Endothelial cell of umbilical vein (primary cell): ENCODE measurements at regions not wholly inside any gene's neighbourhood (a gene's known extent, or its start where the extent isn't known, plus 50 kb on each side); places are given as distances from the start of the nearest gene placed in this dataset.

Source experiments
- BruUV-seq: library from RNA; stranded (reverse); fragments of 400-500 nt; replicated peaks from 2 replicates; lab custom pipeline; 2021; lab: Mats Ljungman, UMichigan
- CTCF ChIA-PET: fragments of 300-600, 350-600 bp; sonication (Branson Sonifier 250); formaldehyde crosslinking; loops from one replicate; lab custom pipeline; 2021; ENCODE audit warnings: antibody characterized with exemption, inconsistent platforms; lab: Charles Lee
- POLR2A ChIA-PET: fragments of 300-600, 350-600 bp; sonication (Branson Sonifier 250); formaldehyde crosslinking; loops from one replicate; lab custom pipeline; 2021; ENCODE audit warnings: antibody characterized with exemption, inconsistent platforms; lab: Charles Lee
- DNase-seq: peaks from one replicate; pipeline ENCODE4 v3.0.0-alpha.2; 2011; ENCODE audit warnings: low read depth, low spot score
- FAIRE-seq: peaks from 2 replicates; lab custom pipeline; 2011; peaks lifted over from hg19 to GRCh38; lab: Jason Lieb, UNC
- H2AFZ ChIP-seq: 2 replicates; pipeline ENCODE4 v1.6.0; 2012; ENCODE audit warnings: low read depth, low read length, control low read depth, inconsistent platforms
- H3K27ac ChIP-seq: 2 replicates; pipeline ENCODE4 v1.5.1; 2011; ENCODE audit warnings: low read depth, mild to moderate bottlenecking, control low read depth, low read length, moderate library complexity; ENCODE audit not compliant: insufficient read depth
- H3K27me3 ChIP-seq, 2 experiments: 2 replicates each; pipeline versions ENCODE4 v1.6.0 to v1.6.1; 2011; ENCODE audit warnings: low read length in 2 of 2, mixed read lengths in 1 of 2; ENCODE audit not compliant: control insufficient read depth in 2 of 2, insufficient read depth in 2 of 2
- H3K36me3 ChIP-seq, 2 experiments: 2 replicates in 1 of 2; 3 replicates in 1 of 2; pipeline ENCODE4 v1.5.1; 2011; ENCODE audit warnings: low read length in 2 of 2, mild to moderate bottlenecking in 1 of 2, moderate library complexity in 1 of 2; ENCODE audit not compliant: control insufficient read depth in 2 of 2, insufficient read depth in 2 of 2; ENCODE audit errors: extremely low read depth in 1 of 2
- H3K4me1 ChIP-seq: 3 replicates; pipeline ENCODE4 v1.5.1; 2011; ENCODE audit warnings: mild to moderate bottlenecking, low read length; ENCODE audit not compliant: control insufficient read depth, insufficient read depth; ENCODE audit errors: extremely low read depth
- H3K4me2 ChIP-seq: 2 replicates; pipeline ENCODE4 v1.6.1; 2011; ENCODE audit warnings: low read length, control low read depth, mixed read lengths; ENCODE audit not compliant: insufficient read depth
- H3K4me3 ChIP-seq, 3 experiments: fragments of 200-600 bp in 1 of 3; sonication (generic), shearing (Covaris generic) in 1 of 3; replicated peaks in 1 of 3; 2 replicates each; pipeline ENCODE4 v1.5.1; 2011 to 2016; ENCODE audit warnings: control low read depth in 3 of 3, low read length in 3 of 3, mild to moderate bottlenecking in 2 of 3, inconsistent platforms in 1 of 3, low read depth in 1 of 3, moderate library complexity in 1 of 3; ENCODE audit not compliant: insufficient read depth in 1 of 3
- H3K79me2 ChIP-seq: 2 replicates; pipeline ENCODE4 v1.6.0; 2012; ENCODE audit warnings: low read length, inconsistent platforms; ENCODE audit not compliant: control insufficient read depth, insufficient read depth
- H3K9ac ChIP-seq: replicated peaks from 2 replicates; pipeline ENCODE3; 2011; ENCODE audit warnings: low read length, control low read depth; ENCODE audit not compliant: insufficient read depth; ENCODE audit errors: extremely low read depth
- H3K9me1 ChIP-seq: replicated peaks from 3 replicates; pipeline ENCODE4 v1.6.0; 2011; ENCODE audit warnings: mild to moderate bottlenecking, low read length; ENCODE audit not compliant: control insufficient read depth, insufficient read depth; ENCODE audit errors: extremely low read depth
- H3K9me3 ChIP-seq: replicated peaks from 2 replicates; pipeline ENCODE4 v1.5.1; 2012; ENCODE audit warnings: low read length, inconsistent platforms; ENCODE audit not compliant: control insufficient read depth, insufficient read depth
- H4K20me1 ChIP-seq: replicated peaks from 2 replicates; pipeline ENCODE3; 2011; ENCODE audit warnings: mild to moderate bottlenecking, low read length; ENCODE audit not compliant: control insufficient read depth, insufficient read depth; ENCODE audit errors: extremely low read depth
- EZH2 ChIP-seq: IDR thresholded peaks from 2 replicates; pipeline ENCODE4 v1.6.1; 2012; ENCODE audit warnings: borderline replicate concordance, low read depth, mild to moderate bottlenecking, moderate library complexity, low read length, inconsistent platforms; ENCODE audit not compliant: severe bottlenecking
- FOS ChIP-seq: IDR thresholded peaks from 2 replicates; pipeline ENCODE4 v1.6.1; 2011; ENCODE audit warnings: mild to moderate bottlenecking, low read length, moderate library complexity, borderline replicate concordance; ENCODE audit not compliant: insufficient read depth
- GATA2 ChIP-seq: IDR thresholded peaks from 2 replicates; pipeline ENCODE4 v1.7.0; 2011; ENCODE audit warnings: low read depth, mild to moderate bottlenecking, moderate library complexity, mixed read lengths, low read length; ENCODE audit not compliant: insufficient read length, insufficient read depth
- JUN ChIP-seq: IDR thresholded peaks from 2 replicates; pipeline ENCODE4 v1.6.1; 2011; ENCODE audit warnings: borderline replicate concordance, low read depth; ENCODE audit not compliant: insufficient read length, insufficient read depth
- MYC ChIP-seq: IDR thresholded peaks from one replicate; pipeline ENCODE4 v1.6.1; 2011; ENCODE audit warnings: mild to moderate bottlenecking, low read depth, low read length
- POLR2A ChIP-seq: IDR thresholded peaks from 2 replicates; pipeline ENCODE4 v1.6.1; 2012; ENCODE audit warnings: low read depth, mild to moderate bottlenecking, control low read depth, low read length
- POLR2AphosphoS5 ChIP-seq: IDR thresholded peaks from 2 replicates; pipeline ENCODE4 v1.6.1; 2012; ENCODE audit warnings: low read depth, mild to moderate bottlenecking, control low read depth, low read length, moderate library complexity; ENCODE audit not compliant: insufficient read depth
- dilution Hi-C: fragments of 300-500 bp; cut with MboI; formaldehyde crosslinking; loops from one replicate; pipeline ENCODE4 v1.15.0; 2019; ENCODE audit warnings: low sequenced_read_pairs; ENCODE audit not compliant: extremely low pct_ligation_motif_present
- intact Hi-C: fragments of 100-400 bp; cut with micrococcal nuclease; formaldehyde crosslinking; loops from one replicate; pipeline ENCODE4 v1.10.0; 2022
- TF ChIP-seq, protein P1 (sequence below): IDR thresholded peaks from 2 replicates; pipeline ENCODE4 v1.6.1; 2011; ENCODE audit not compliant: insufficient read depth, insufficient read length
- TF ChIP-seq, protein P2 (sequence below), 2 donors: IDR thresholded peaks; 1 replicate in 1 of 2; 2 replicates in 1 of 2; pipeline ENCODE4 v1.5.1; 2011; ENCODE audit warnings: low read length in 2 of 2, mild to moderate bottlenecking in 2 of 2, moderate library complexity in 2 of 2, control low read depth in 1 of 2, inconsistent platforms in 1 of 2, low read depth in 1 of 2; ENCODE audit not compliant: insufficient read depth in 1 of 2; ENCODE audit errors: extremely low read depth in 1 of 2

DNA sequence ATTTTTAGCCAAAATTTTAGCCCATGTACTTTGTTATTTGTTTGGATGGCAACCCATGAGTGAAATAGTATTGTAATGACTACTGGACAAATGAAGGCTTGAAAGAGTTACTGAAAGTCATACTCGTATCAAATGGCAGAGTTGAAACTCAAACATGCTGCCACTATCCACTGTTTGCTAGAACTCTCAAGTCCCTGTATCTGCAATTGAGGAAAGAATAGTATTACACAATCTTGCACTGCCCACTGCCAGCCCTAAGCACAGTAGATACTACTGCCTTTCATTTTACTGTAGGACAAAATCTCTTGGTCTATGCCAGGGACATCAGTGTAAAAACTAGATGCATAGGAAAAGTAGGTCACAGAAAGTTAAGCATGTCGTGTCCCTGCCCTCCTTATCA is 581.1 kb upstream of the PLXNA2 start:
- Histone ChIP-seq H3K79me2 (no peaks in the 10 kb centered on the region), H3K9me1 (no peaks in the 10 kb centered on the region), H3K4me2 (no peak overlapping the region), H3K4me1 (no peaks in the 10 kb centered on the region), H4K20me1 (no peaks in the 10 kb centered on the region), H2AFZ (no peak overlapping the region), H3K9me3 (no peaks in the 10 kb centered on the region), H3K36me3 (no peaks in the 10 kb centered on the region), H3K27ac (no peak overlapping the region), H3K4me3 (no peak overlapping the region), H3K9ac (no peak overlapping the region), H3K27me3 (no peaks in the 10 kb centered on the region)
- ChIA-PET POLR2A (no interaction called here), CTCF (no interaction called here)
- FAIRE-seq (no peak), DNase-seq (no peak)
- dilution Hi-C loops (no loop called here), intact Hi-C loops (no loop called here)
- BruUV-seq, result no TSS peak
- TF ChIP-seq GATA2 (no peak), MYC (no peak), EZH2 (no peak)
- TF ChIP-seq, protein P1, sequence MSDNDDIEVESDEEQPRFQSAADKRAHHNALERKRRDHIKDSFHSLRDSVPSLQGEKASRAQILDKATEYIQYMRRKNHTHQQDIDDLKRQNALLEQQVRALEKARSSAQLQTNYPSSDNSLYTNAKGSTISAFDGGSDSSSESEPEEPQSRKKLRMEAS, result no peak

DNA sequence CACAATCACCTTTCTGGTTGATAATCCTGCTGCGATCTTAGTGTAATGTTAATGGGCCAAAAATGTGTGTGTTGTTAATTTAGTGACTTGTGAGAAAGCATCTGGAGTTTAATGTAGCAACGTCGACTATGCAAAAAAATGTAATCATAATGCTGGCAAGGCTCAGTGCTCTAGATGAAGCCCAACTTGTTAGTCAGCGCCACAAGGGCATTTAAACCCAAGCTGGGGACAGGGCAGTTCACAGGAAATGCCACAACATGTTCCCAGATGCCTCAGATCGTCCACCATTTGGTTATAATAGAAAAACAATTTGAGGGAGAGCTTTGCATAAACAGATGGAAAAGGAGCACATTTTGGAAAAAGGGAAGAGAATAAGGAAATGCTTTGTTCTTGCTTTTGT is 585.4 kb upstream of the PLXNA2 start:
- Histone ChIP-seq H2AFZ (no peak overlapping the region), H3K4me3 (no peak overlapping the region), H3K4me1 (peaks cover 2% of the 10 kb centered on the region), H3K36me3 (no peaks in the 10 kb centered on the region), H3K79me2 (no peaks in the 10 kb centered on the region), H3K4me2 (no peak overlapping the region), H3K9ac (no peak overlapping the region), H3K27me3 (no peaks in the 10 kb centered on the region), H3K27ac (no peak overlapping the region), H3K9me3 (no peaks in the 10 kb centered on the region), H4K20me1 (no peaks in the 10 kb centered on the region), H3K9me1 (no peaks in the 10 kb centered on the region)
- BruUV-seq, result no TSS peak
- ChIA-PET POLR2A (no interaction called here), CTCF (no interaction called here)
- dilution Hi-C loops (no loop called here), intact Hi-C loops (no loop called here)
- TF ChIP-seq JUN (no peak), POLR2AphosphoS5 (no peak), GATA2 (no peak), FOS (no peak), MYC (no peak), EZH2 (no peak), POLR2A (no peak)
- TF ChIP-seq, protein P2, sequence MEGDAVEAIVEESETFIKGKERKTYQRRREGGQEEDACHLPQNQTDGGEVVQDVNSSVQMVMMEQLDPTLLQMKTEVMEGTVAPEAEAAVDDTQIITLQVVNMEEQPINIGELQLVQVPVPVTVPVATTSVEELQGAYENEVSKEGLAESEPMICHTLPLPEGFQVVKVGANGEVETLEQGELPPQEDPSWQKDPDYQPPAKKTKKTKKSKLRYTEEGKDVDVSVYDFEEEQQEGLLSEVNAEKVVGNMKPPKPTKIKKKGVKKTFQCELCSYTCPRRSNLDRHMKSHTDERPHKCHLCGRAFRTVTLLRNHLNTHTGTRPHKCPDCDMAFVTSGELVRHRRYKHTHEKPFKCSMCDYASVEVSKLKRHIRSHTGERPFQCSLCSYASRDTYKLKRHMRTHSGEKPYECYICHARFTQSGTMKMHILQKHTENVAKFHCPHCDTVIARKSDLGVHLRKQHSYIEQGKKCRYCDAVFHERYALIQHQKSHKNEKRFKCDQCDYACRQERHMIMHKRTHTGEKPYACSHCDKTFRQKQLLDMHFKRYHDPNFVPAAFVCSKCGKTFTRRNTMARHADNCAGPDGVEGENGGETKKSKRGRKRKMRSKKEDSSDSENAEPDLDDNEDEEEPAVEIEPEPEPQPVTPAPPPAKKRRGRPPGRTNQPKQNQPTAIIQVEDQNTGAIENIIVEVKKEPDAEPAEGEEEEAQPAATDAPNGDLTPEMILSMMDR (IDR thresholded peaks at IDR 0.05; ENCODE audit: extremely low read depth in 1 of 2, insufficient read depth in 1 of 2, low read depth in 1 of 2, low read length in 2 of 2), result no peak
- TF ChIP-seq, protein P1, result no peak
- no peak for FAIRE-seq
- DNase-seq, result peak; percentile 13
